ENCODE measurements at regions not wholly inside any gene's neighbourhood (a gene's known extent, or its start where the extent isn't known, plus 50 kb on each side); places are given as distances from the start of the nearest gene placed in this dataset.

GRCh38 chr15:91649831-91650321 is 203.6 kb upstream of the SLCO3A1 start:
- TF ChIP-seq, protein P1, sequence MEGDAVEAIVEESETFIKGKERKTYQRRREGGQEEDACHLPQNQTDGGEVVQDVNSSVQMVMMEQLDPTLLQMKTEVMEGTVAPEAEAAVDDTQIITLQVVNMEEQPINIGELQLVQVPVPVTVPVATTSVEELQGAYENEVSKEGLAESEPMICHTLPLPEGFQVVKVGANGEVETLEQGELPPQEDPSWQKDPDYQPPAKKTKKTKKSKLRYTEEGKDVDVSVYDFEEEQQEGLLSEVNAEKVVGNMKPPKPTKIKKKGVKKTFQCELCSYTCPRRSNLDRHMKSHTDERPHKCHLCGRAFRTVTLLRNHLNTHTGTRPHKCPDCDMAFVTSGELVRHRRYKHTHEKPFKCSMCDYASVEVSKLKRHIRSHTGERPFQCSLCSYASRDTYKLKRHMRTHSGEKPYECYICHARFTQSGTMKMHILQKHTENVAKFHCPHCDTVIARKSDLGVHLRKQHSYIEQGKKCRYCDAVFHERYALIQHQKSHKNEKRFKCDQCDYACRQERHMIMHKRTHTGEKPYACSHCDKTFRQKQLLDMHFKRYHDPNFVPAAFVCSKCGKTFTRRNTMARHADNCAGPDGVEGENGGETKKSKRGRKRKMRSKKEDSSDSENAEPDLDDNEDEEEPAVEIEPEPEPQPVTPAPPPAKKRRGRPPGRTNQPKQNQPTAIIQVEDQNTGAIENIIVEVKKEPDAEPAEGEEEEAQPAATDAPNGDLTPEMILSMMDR (conservative IDR thresholded peaks at IDR 0.05 in 1 of 2, IDR thresholded peaks at IDR 0.05 in 1 of 2; ENCODE audit: low read depth in 1 of 2, low read length in 2 of 2): no peak
- no peak for TF ChIP-seq EZH2 (IDR thresholded peaks at IDR 0.05; ENCODE audit: low read length, missing control alignments)
